Chondrocyte (in vitro differentiated cells): ENCODE measurements at regions not wholly inside any gene's neighbourhood (a gene's known extent, or its start where the extent isn't known, plus 50 kb on each side); places are given as distances from the start of the nearest gene placed in this dataset.

ENCODE experiments used
- DNase-seq: peaks from one replicate; pipeline ENCODE4 v3.0.0; 2021; ENCODE audit warnings: mixed read lengths, low spot score
- H3K27ac Mint-ChIP-seq: one replicate; pipeline ENCODE4 v1.8.0; 2021; ENCODE audit warnings: mild to moderate bottlenecking, moderate library complexity, mixed read lengths; ENCODE audit not compliant: unreplicated experiment
- H3K27me3 Mint-ChIP-seq: 2 replicates; pipeline ENCODE4 v1.8.0; 2021; ENCODE audit warnings: low read depth, mixed read lengths
- H3K36me3 Mint-ChIP-seq: 2 replicates; pipeline ENCODE4 v1.8.0; 2021; ENCODE audit warnings: low read depth, mixed read lengths
- H3K4me1 Mint-ChIP-seq: 2 replicates; pipeline ENCODE4 v1.8.0; 2021; ENCODE audit warnings: low read depth, mild to moderate bottlenecking, mixed read lengths
- H3K4me3 Mint-ChIP-seq: one replicate; pipeline ENCODE4 v1.8.0; 2021; ENCODE audit warnings: mild to moderate bottlenecking, moderate library complexity, mixed read lengths; ENCODE audit not compliant: unreplicated experiment
- H3K9me3 Mint-ChIP-seq: 2 replicates; pipeline ENCODE4 v1.8.0; 2021; ENCODE audit warnings: low read depth, mixed read lengths
- TF ChIP-seq, protein P1 (sequence below): fragments of 200-600 bp; sonication (generic); IDR thresholded peaks from 2 replicates; pipeline ENCODE4 v1.5.0; 2021; ENCODE audit warnings: antibody characterized with exemption, mild to moderate bottlenecking, moderate library complexity

DNA sequence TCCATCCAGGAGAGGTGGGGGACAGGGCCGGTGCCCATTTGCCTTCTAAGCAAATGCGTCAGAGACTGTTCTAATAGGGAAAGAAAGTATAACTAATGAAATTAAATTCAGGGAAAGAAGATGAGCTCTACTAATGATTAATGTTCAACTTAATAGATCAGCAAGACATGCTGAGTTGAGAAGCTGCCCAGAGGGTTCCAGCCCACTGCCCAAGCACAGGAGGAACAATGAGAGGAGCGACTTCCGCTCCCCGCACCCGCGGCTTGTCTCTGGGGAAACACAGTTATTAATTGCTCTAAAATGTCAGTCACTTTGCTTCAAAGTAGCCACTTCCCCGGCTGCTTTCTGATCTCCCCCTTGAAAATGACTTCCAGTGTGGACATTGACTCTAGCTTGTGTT lies 331.3 kb downstream of the UQCRFS1 start:
- H3K36me3 Mint-ChIP-seq: no peaks in the 10 kb centered on the region
- TF ChIP-seq, protein P1, sequence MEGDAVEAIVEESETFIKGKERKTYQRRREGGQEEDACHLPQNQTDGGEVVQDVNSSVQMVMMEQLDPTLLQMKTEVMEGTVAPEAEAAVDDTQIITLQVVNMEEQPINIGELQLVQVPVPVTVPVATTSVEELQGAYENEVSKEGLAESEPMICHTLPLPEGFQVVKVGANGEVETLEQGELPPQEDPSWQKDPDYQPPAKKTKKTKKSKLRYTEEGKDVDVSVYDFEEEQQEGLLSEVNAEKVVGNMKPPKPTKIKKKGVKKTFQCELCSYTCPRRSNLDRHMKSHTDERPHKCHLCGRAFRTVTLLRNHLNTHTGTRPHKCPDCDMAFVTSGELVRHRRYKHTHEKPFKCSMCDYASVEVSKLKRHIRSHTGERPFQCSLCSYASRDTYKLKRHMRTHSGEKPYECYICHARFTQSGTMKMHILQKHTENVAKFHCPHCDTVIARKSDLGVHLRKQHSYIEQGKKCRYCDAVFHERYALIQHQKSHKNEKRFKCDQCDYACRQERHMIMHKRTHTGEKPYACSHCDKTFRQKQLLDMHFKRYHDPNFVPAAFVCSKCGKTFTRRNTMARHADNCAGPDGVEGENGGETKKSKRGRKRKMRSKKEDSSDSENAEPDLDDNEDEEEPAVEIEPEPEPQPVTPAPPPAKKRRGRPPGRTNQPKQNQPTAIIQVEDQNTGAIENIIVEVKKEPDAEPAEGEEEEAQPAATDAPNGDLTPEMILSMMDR: no peak
- H3K27me3 Mint-ChIP-seq: peaks cover 5% of the 10 kb centered on the region
- peaks cover 26% of the 10 kb centered on the region for H3K4me1 Mint-ChIP-seq
- H3K27ac Mint-ChIP-seq: no peak overlapping the region
- no peaks in the 10 kb centered on the region for H3K9me3 Mint-ChIP-seq
- H3K4me3 Mint-ChIP-seq: no peak overlapping the region
- no peak for DNase-seq

DNA sequence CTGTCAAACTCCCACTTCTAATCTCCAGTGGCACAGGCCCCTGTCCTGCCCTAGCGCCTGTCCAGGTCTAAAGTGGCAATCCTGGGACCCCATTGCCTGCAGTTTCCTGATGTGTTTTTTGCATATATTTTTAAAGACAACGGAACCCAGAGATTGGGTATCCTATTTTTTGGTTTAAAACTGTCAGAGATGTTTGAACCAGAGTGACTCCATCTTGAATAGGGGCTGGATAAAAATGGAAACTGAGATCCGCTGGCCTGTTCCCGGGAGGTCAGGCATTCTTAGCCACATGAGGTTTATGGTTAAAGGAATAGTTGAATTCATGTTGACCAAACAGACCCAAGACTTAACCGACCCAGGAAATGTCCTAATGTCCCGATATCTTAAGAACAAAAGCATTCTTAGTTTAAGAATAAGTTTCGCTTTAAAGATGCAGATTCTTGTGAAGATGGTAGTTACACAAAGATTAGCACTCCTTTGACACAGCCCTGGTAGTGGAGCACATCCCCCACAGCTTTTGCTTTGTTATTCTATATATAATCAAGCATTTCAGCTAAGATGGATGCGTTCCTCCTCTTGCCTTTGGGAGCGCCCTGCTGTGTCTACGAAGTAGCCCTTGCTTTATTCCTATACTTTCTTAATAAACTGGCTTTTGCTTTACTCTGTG lies 332.1 kb downstream of the UQCRFS1 start:
- H3K27me3 Mint-ChIP-seq: peaks cover 6% of the 10 kb centered on the region
- H3K4me3 Mint-ChIP-seq: no peak overlapping the region
- TF ChIP-seq, protein P1: no peak

DNA sequence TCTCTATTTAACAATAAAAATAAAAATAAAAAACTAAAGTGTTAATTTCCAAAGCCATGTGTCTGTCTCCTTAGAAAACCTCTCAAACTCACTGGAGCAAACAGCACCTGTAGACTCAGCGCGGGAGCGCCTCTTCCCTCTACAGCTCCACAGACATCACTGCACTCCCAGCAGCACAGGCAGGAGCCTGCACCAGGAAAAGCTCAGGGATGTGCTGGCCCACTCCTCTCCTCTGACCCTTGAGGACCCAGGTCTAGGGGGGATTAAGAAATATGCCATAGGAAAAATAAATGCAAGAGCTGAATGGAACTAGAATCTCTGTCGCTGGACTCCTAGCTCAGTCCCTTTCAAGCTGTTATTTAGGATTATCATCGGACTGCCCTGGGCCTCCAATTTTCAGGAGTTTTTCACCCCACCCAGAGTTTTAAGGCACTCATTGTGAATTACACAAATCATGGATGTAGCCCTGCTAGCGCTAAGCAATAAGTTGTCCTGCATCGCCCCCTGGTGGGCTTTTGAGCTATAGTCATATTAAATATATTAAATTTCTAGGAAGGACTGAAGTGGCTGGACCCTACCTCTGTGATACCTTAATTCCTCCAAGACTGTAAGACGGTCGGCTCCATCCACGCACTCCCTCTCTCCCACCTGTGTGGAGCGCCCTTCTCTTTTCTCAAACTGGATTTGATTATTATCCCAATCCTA lies 333.9 kb downstream of the UQCRFS1 start:
- DNase-seq: no peak
- Mint-ChIP-seq H3K9me3 (no peaks in the 10 kb centered on the region), H3K4me1 (peaks cover 22% of the 10 kb centered on the region), H3K36me3 (no peaks in the 10 kb centered on the region), H3K27ac (no peak overlapping the region), H3K27me3 (peaks cover 7% of the 10 kb centered on the region), H3K4me3 (no peak overlapping the region)
- TF ChIP-seq, protein P1: peak; percentile 86

More for the DNA sequence above, 332.1 kb downstream of the UQCRFS1 start:
- H3K9me3 Mint-ChIP-seq: no peaks in the 10 kb centered on the region
- H3K36me3 Mint-ChIP-seq: no peaks in the 10 kb centered on the region
- H3K4me1 Mint-ChIP-seq: peaks cover 26% of the 10 kb centered on the region
- H3K27ac Mint-ChIP-seq: no peak overlapping the region
- DNase-seq: no peak

DNA sequence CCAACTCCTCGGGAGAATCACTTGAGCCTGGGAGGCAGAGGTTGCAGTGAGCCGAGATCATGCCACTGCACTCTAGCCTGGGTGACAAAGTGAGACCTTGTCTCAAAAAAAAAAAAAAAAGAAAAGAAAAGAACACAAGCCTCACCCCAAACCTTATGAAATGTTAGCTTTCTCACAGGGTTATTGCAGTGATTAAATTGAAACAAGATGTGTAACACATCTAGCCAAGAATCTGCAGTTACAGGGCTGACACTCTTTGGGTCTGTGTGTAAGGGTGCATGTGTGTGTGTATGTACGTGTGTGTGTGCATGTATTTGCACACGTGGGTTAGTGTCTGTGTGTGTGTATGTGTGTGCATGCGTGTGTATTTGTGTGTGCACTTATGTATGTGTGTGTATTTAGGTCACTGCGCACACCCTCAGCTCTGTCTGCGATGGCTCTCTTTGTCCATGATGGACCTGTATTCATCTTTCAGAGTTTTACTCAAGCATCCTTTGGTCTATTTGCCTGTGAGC lies 336.3 kb downstream of the UQCRFS1 start:
- H3K36me3 Mint-ChIP-seq: no peaks in the 10 kb centered on the region
- no peak overlapping the region for H3K4me3 Mint-ChIP-seq
- H3K9me3 Mint-ChIP-seq: no peaks in the 10 kb centered on the region
- peaks cover 17% of the 10 kb centered on the region for H3K27me3 Mint-ChIP-seq
- H3K4me1 Mint-ChIP-seq: peaks cover 5% of the 10 kb centered on the region
- no peak for DNase-seq
- no peak overlapping the region for H3K27ac Mint-ChIP-seq
- TF ChIP-seq, protein P1: no peak

DNA sequence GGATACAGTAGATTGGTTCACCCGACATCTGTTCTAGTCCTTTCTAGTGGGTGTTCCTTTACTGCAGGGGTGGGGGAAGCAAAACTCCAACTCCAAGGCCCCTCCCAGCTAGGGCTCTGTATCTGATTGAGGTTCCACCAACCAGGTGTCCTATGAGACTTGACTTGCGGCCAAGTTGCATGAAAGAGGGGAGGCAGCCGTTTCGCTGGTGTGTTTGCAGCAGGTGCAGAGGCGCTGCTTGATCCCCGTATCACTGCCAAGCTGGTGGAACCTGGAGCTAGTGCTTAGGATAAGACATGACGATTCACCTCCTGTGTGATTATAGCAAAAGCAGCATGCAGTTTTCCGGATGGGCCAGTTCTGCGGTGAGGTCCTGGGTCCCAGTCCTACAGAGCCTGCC lies 338.2 kb downstream of the UQCRFS1 start:
- no peak overlapping the region for H3K4me3 Mint-ChIP-seq
- DNase-seq: no peak
- H3K9me3 Mint-ChIP-seq: peaks cover 5% of the 10 kb centered on the region
- no peaks in the 10 kb centered on the region for H3K4me1 Mint-ChIP-seq
- no peaks in the 10 kb centered on the region for H3K36me3 Mint-ChIP-seq
- H3K27ac Mint-ChIP-seq: no peak overlapping the region
- TF ChIP-seq, protein P1: no peak
- peaks cover 17% of the 10 kb centered on the region for H3K27me3 Mint-ChIP-seq
